ENCODE measurements at regions not wholly inside any gene's neighbourhood (a gene's known extent, or its start where the extent isn't known, plus 50 kb on each side); places are given as distances from the start of the nearest gene placed in this dataset.
"Not testable (repeated sequence)": the region's sequence is repeated elsewhere in the genome, so short reads cannot be mapped to it uniquely, and the experiment has no call there.

DNA sequence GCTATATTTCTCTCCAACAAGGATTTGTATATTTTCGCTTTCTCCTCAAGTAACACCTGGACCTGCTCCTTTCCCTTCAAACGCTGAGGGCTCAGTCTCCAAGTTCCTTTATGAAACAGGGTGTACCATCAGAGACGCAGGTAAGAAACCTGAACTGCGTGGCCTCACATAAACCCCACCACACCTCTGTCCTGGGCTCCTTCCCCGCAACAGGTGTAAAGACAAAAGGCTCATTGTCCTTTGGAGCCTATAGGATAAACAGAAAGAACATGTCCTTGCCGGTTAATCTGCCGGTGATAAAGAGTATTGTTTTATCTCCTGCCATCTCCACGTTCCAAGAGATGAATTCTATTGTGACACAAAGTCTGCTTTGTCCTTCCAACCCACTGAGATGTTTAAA, 111.8 kb upstream of the ADAMTS9 start:
- CTCF ChIA-PET = no interaction called here
- H3K4me3 ChIP-seq (ENCODE audit: low read depth, low read length) = no peak overlapping the region
- POLR2A ChIA-PET = no interaction called here
- no peak for DNase-seq (ENCODE audit: low read depth, low spot score)
- TF ChIP-seq, protein P1, sequence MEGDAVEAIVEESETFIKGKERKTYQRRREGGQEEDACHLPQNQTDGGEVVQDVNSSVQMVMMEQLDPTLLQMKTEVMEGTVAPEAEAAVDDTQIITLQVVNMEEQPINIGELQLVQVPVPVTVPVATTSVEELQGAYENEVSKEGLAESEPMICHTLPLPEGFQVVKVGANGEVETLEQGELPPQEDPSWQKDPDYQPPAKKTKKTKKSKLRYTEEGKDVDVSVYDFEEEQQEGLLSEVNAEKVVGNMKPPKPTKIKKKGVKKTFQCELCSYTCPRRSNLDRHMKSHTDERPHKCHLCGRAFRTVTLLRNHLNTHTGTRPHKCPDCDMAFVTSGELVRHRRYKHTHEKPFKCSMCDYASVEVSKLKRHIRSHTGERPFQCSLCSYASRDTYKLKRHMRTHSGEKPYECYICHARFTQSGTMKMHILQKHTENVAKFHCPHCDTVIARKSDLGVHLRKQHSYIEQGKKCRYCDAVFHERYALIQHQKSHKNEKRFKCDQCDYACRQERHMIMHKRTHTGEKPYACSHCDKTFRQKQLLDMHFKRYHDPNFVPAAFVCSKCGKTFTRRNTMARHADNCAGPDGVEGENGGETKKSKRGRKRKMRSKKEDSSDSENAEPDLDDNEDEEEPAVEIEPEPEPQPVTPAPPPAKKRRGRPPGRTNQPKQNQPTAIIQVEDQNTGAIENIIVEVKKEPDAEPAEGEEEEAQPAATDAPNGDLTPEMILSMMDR (IDR thresholded peaks at IDR 0.05; ENCODE audit: insufficient read depth, low read length, missing control alignments) = no peak

DNA sequence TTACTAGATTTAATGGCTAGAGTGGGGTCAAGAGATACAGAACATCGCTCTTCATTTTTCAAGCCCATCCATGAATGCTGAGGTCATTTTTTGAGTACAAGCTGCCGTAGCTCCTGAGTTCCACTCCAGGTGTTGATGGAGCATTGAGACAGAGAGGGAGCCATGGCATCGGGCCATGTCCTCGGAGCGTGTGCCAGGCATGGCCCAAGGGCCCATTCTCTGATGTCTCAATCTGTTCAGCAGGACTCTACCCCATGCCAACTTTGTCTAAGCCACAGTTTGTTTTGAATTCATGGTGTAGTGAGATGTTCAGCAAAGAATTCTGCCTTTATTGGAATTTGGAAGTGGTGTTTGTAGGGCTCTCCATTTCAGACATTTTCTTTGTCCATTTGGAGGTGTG, 110.5 kb upstream of the ADAMTS9 start:
- no peak overlapping the region for H3K4me3 ChIP-seq (ENCODE audit: low read depth, low read length)
- no peak for DNase-seq (ENCODE audit: low read depth, low spot score)
- TF ChIP-seq, protein P1 (IDR thresholded peaks at IDR 0.05; ENCODE audit: insufficient read depth, low read length, missing control alignments) = no peak
- ChIA-PET CTCF (no interaction called here), POLR2A (no interaction called here)

DNA sequence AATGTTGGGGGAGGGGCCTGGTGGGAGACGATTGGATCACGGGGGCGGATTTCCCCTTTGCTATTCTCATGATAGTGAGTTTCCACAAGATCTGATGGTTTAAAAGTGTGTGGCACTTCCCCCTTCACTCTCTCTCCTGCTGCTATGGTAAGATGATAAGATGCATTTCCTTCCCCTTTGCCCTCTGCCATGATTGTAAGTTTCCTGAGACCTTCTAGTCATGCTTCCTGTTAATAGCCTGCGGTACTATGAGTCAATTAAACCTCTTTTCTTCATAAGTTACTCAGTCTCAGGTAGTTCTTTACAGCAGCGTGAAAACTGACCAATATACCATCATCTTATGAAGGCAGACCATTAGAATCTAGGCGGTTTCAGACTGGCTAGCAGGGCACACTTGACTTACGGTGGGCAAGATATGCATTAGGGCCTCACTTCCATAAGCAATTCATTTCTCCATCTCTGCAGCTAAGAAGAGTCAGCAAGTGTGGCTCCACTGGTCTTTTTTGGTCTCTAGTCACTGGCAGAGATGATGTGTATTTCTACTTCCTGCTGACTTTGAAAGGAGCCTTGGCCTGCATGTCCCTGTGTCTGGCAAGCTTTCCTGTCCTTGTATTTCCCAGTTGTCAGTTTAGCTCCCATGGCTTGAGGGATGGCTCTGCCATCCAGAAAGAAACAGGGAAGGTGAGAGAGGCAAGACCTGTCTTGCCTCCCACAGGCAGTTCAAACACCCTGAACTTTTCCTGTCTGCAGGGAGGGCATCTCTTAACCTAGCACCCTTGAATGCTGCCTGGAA, 109.0 kb upstream of the ADAMTS9 start:
- TF ChIP-seq, protein P1 (IDR thresholded peaks at IDR 0.05; ENCODE audit: insufficient read depth, low read length, missing control alignments) = no peak
- ChIA-PET CTCF (no interaction called here), POLR2A (no interaction called here)
- H3K4me3 ChIP-seq (ENCODE audit: low read depth, low read length) = no peak overlapping the region
- no peak for DNase-seq (ENCODE audit: low read depth, low spot score)

DNA sequence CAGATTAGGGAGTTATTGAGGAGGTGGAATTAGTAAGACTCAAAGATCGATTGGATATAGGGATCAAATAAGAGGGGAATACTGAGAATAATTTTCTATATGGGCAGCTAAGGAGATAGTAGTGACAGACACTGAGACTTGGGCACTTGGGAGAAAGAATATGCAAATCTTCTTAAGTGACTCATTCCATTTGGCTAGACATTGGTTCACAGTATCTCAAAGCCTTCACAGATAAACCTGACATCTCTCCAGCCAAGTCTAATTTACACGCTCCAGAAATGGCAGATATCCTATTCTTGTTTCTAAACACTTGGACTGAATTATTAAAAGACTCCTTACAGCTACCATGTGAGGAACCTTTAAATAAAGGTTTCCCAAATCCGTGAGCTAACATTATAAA, 104.6 kb upstream of the ADAMTS9 start:
- no peak for DNase-seq (ENCODE audit: low read depth, low spot score)
- no peak overlapping the region for H3K4me3 ChIP-seq (ENCODE audit: low read depth, low read length)
- POLR2A ChIA-PET = no interaction called here
- CTCF ChIA-PET = no interaction called here
- TF ChIP-seq, protein P1 (IDR thresholded peaks at IDR 0.05; ENCODE audit: insufficient read depth, low read length, missing control alignments) = no peak

DNA sequence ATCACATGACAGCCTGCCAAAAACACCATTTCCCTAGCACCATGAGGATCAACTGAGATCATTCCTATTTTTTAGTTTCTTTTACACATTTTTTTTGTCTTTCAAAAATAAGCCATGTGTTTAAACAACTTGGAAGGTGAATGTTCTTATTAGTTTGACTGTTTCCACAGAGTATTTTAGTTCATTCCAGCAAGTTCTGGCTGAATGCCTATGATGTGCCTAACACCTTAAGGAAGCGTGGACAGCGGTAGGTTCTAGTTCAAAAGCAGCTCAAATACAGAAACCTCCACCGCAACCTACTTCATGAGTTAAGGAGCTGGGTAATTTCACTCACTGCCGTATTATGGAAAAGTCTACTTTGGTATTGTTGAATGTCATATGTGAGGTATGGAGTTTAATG, 101.3 kb upstream of the ADAMTS9 start:
- ChIA-PET CTCF (no interaction called here), POLR2A (no interaction called here)
- no peak for DNase-seq (ENCODE audit: low read depth, low spot score)
- TF ChIP-seq, protein P1 (IDR thresholded peaks at IDR 0.05; ENCODE audit: insufficient read depth, low read length, missing control alignments) = no peak
- no peak overlapping the region for H3K4me3 ChIP-seq (ENCODE audit: low read depth, low read length)

DNA sequence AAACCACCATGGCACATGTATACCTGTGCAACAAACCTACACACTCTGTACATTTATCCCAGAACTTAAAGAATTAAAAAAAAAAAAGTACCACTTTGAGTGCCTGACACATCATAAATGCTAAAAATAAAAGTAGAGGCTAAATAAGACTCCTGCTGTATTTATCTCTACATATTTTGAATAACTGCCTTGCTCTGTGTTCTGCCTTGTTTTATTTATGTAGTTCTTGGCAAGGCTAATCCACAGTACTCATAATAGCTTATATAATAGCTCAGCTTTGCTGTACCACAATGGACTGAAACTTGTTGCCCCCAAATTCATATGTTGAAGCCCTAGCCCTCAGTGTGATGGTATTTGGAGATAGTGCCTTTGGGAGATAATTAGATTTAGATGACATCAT, 95.4 kb upstream of the ADAMTS9 start:
- no peak overlapping the region for H3K4me3 ChIP-seq (ENCODE audit: low read depth, low read length)
- CTCF ChIA-PET = no interaction called here
- POLR2A ChIA-PET = no interaction called here
- no peak for DNase-seq (ENCODE audit: low read depth, low spot score)
- TF ChIP-seq, protein P1 (IDR thresholded peaks at IDR 0.05; ENCODE audit: insufficient read depth, low read length, missing control alignments) = no peak

DNA sequence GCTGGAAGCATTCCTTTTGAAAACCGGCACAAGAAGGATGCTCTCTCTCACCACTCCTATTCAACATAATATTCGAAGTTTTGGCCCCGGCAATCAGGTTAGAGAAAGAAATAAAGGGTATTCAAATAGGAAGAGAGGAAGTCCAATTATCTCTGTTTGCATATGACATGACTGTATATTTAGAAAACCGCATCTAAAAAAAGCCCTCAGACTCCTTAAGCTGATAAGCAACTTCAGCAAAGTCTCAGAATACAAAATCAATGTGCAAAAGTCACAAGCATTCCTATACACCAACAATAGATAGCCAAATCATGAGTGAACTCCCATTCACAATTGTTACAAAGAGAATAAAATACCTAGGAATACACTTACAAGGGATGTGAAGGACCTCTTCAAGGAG, 93.1 kb upstream of the ADAMTS9 start:
- DNase-seq (ENCODE audit: low read depth, low spot score); POLR2A ChIA-PET; H3K4me3 ChIP-seq (ENCODE audit: low read depth, low read length); CTCF ChIA-PET: not testable (repeated sequence)

Data from AG04449 (cell line).